ENCODE measurements at regions not wholly inside any gene's neighbourhood (a gene's known extent, or its start where the extent isn't known, plus 50 kb on each side); places are given as distances from the start of the nearest gene placed in this dataset.

DNA sequence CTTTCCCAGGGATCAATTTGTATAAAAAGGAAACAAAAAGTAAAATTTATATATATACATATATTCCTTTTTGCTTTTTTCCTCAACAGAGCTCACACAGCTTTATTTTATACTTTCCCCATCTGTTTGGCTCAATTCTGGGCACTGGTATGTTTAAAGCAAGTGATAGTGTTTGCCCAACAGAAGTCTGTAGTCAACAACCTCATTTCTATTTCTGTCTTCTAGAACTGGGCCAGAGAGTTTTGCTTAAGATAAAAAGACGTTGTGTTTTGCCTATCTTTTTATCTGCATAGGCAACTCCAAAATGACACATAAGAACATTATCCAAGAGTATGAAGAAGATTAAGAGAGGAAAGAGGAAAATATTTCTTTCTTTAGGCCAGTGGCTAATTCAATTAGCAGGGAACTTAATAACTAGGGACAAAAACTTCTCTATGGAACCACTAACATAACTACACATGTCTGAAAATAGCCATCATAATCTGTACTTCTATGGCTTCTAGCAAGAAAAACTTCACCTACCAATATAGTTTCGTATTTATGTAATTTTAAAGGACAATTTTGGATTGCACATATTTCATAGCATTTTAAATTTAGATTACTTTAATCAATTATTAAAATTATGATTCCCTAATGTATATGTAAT lies 1300.5 kb downstream of the ARAP2 start:
- TF ChIP-seq, protein P1, sequence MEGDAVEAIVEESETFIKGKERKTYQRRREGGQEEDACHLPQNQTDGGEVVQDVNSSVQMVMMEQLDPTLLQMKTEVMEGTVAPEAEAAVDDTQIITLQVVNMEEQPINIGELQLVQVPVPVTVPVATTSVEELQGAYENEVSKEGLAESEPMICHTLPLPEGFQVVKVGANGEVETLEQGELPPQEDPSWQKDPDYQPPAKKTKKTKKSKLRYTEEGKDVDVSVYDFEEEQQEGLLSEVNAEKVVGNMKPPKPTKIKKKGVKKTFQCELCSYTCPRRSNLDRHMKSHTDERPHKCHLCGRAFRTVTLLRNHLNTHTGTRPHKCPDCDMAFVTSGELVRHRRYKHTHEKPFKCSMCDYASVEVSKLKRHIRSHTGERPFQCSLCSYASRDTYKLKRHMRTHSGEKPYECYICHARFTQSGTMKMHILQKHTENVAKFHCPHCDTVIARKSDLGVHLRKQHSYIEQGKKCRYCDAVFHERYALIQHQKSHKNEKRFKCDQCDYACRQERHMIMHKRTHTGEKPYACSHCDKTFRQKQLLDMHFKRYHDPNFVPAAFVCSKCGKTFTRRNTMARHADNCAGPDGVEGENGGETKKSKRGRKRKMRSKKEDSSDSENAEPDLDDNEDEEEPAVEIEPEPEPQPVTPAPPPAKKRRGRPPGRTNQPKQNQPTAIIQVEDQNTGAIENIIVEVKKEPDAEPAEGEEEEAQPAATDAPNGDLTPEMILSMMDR (IDR thresholded peaks at IDR 0.05): no peak
- TF ChIP-seq POLR2AphosphoS5 (IDR thresholded peaks at IDR 0.05) (no peak), EP300 (IDR thresholded peaks at IDR 0.05) (no peak), POLR2A (IDR thresholded peaks at IDR 0.05; ENCODE audit: low read depth) (no peak)
